ENCODE measurements at regions not wholly inside any gene's neighbourhood (a gene's known extent, or its start where the extent isn't known, plus 50 kb on each side); places are given as distances from the start of the nearest gene placed in this dataset.

- Histone ChIP-seq H3K36me3 (ENCODE audit: control insufficient read depth in 4 of 4, insufficient read depth in 4 of 4, low read length in 3 of 4) (no peaks in the 10 kb centered on the region), H3K27me3 (replicated peaks in 2 of 5; ENCODE audit: control insufficient read depth in 4 of 5, insufficient read depth in 5 of 5, low read length in 4 of 5) (peaks cover 0 to 33% (median 2%) of the 10 kb centered on the region in 5 experiments), H3K27ac (ENCODE audit: insufficient read depth in 1 of 2, low read depth in 1 of 2, low read length in 2 of 2, poor library complexity in 1 of 2, severe bottlenecking in 2 of 2) (no peak overlapping the region), H3K4me3 (ENCODE audit: control insufficient read depth in 1 of 7, extremely low read depth in 1 of 7, insufficient read depth in 4 of 7, low read depth in 2 of 7, low read length in 6 of 7) (no peak overlapping the region), H3K4me1 (ENCODE audit: control extremely low read depth in 1 of 4, control insufficient read depth in 4 of 4, insufficient read depth in 4 of 4, low read length in 3 of 4) (no peaks in the 10 kb centered on the region), H3K9me3 (ENCODE audit: control extremely low read depth in 1 of 5, control insufficient read depth in 4 of 5, insufficient read depth in 2 of 5, low read depth in 1 of 5, low read length in 4 of 5) (peaks cover 0 to 10% (median 4%) of the 10 kb centered on the region in 5 experiments)
- DNase-seq: no peak
- ChIA-PET POLR2A (no interaction called here), CTCF (no interaction called here)
- 97% methylated on average over 34 of the region's 37 CpGs for WGBS (ENCODE audit: insufficient coverage)
These were observed 1227.4 kb downstream of the PCDH17 start for GRCh38 chr13:58858870-58859371.

DNA sequence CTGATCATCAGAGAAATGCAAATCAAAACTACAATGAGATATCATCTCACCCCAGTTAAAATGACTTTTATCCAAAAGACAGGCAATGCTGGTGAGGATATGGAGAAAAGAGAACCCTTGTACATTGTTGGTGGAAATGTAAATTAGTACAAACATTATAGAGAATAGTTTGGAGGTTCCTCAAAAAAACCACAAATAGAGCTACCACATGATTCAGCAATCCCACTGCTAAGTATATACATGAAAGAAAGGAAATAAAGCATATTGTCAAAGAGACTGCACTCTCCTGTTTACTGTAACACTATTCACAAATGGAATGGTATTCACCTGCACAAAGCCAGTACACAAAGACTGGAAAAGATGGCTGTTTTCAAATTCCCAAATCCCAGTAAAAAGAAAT, 1233.7 kb downstream of the PCDH17 start:
- POLR2A ChIA-PET: no interaction called here
- CTCF ChIA-PET: no interaction called here

DNA sequence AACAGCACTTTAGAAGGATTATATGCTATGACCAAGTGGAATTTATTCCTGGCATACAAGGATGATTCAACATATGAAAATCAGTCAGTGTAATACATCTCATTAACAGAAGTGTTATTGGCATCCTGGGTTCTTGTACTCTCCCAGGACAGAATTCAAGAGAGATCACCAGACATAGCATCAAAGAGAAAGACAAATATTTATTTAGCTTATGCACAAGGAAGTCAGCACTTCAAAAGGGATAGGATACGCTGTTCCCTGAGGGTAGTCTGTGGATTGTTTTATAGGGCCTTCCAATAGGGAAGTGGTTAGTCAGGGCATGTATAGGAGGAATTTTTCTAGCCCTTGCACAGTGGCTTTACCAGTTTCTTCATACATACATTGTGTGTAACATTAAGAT, 1238.0 kb downstream of the PCDH17 start:
- WGBS (ENCODE audit: insufficient coverage): no CpG with 5 or more reads among the region's 1 CpG
- no peak overlapping the region for H3K4me3 ChIP-seq (ENCODE audit: control insufficient read depth in 1 of 7, extremely low read depth in 1 of 7, insufficient read depth in 4 of 7, low read depth in 2 of 7, low read length in 6 of 7)
- H3K27me3 ChIP-seq (replicated peaks in 2 of 5; ENCODE audit: control insufficient read depth in 4 of 5, insufficient read depth in 5 of 5, low read length in 4 of 5): peaks cover 0 to under 1% (median 0%) of the 10 kb centered on the region in 5 experiments
- peaks cover 0 to 10% (median 2%) of the 10 kb centered on the region in 5 experiments for H3K9me3 ChIP-seq (ENCODE audit: control extremely low read depth in 1 of 5, control insufficient read depth in 4 of 5, insufficient read depth in 2 of 5, low read depth in 1 of 5, low read length in 4 of 5)
- H3K36me3 ChIP-seq (ENCODE audit: control insufficient read depth in 4 of 4, insufficient read depth in 4 of 4, low read length in 3 of 4): no peaks in the 10 kb centered on the region
- H3K4me1 ChIP-seq (ENCODE audit: control extremely low read depth in 1 of 4, control insufficient read depth in 4 of 4, insufficient read depth in 4 of 4, low read length in 3 of 4): peaks cover 0 to 9% (median 3%) of the 10 kb centered on the region in 4 experiments
- CTCF ChIA-PET: no interaction called here
- no peak for DNase-seq
- POLR2A ChIA-PET: no interaction called here
- no peak overlapping the region for H3K27ac ChIP-seq (ENCODE audit: insufficient read depth in 1 of 2, low read depth in 1 of 2, low read length in 2 of 2, poor library complexity in 1 of 2, severe bottlenecking in 2 of 2)

More for the DNA sequence above, 1233.7 kb downstream of the PCDH17 start:
- peaks cover 0 to 7% (median 0%) of the 10 kb centered on the region in 5 experiments for H3K9me3 ChIP-seq (ENCODE audit: control extremely low read depth in 1 of 5, control insufficient read depth in 4 of 5, insufficient read depth in 2 of 5, low read depth in 1 of 5, low read length in 4 of 5)
- peaks cover 0 to 25% (median 0%) of the 10 kb centered on the region in 5 experiments for H3K27me3 ChIP-seq (replicated peaks in 2 of 5; ENCODE audit: control insufficient read depth in 4 of 5, insufficient read depth in 5 of 5, low read length in 4 of 5)
- H3K36me3 ChIP-seq (ENCODE audit: control insufficient read depth in 4 of 4, insufficient read depth in 4 of 4, low read length in 3 of 4): no peaks in the 10 kb centered on the region
- DNase-seq: peak; percentile 44 to 80 (median 77)
- H3K4me3 ChIP-seq (ENCODE audit: control insufficient read depth in 1 of 7, extremely low read depth in 1 of 7, insufficient read depth in 4 of 7, low read depth in 2 of 7, low read length in 6 of 7): no peak overlapping the region
- H3K27ac ChIP-seq (ENCODE audit: insufficient read depth in 1 of 2, low read depth in 1 of 2, low read length in 2 of 2, poor library complexity in 1 of 2, severe bottlenecking in 2 of 2): no peak overlapping the region
- peaks cover 0 to 9% (median 3%) of the 10 kb centered on the region in 4 experiments for H3K4me1 ChIP-seq (ENCODE audit: control extremely low read depth in 1 of 4, control insufficient read depth in 4 of 4, insufficient read depth in 4 of 4, low read length in 3 of 4)

DNA sequence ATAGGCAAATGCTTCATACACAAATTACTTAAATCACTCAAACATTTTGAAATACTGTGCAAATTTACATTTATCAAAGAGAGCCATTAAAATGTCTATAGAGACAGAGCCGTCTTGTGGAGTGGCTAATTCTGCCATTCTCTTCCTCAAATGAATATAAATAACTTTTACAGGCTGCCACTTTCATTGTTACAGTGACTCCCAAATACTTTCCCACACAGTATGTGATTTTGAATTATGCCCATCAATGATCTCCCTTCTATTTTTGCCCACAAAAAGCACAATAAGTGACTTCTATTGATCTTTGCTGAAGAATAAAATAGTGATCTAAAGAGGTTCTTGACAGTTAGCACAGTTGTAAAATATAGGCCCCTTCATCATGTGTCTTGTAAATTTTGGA, 1244.9 kb downstream of the PCDH17 start:
- Histone ChIP-seq H3K4me1 (ENCODE audit: control extremely low read depth in 1 of 4, control insufficient read depth in 4 of 4, insufficient read depth in 4 of 4, low read length in 3 of 4) (no peaks in the 10 kb centered on the region), H3K4me3 (ENCODE audit: control insufficient read depth in 1 of 7, extremely low read depth in 1 of 7, insufficient read depth in 4 of 7, low read depth in 2 of 7, low read length in 6 of 7) (no peak overlapping the region), H3K27ac (ENCODE audit: insufficient read depth in 1 of 2, low read depth in 1 of 2, low read length in 2 of 2, poor library complexity in 1 of 2, severe bottlenecking in 2 of 2) (no peak overlapping the region), H3K27me3 (replicated peaks in 2 of 5; ENCODE audit: control insufficient read depth in 4 of 5, insufficient read depth in 5 of 5, low read length in 4 of 5) (no peaks in the 10 kb centered on the region), H3K36me3 (ENCODE audit: control insufficient read depth in 4 of 4, insufficient read depth in 4 of 4, low read length in 3 of 4) (no peaks in the 10 kb centered on the region), H3K9me3 (ENCODE audit: control extremely low read depth in 1 of 5, control insufficient read depth in 4 of 5, insufficient read depth in 2 of 5, low read depth in 1 of 5, low read length in 4 of 5) (peaks cover 0 to under 1% (median 0%) of the 10 kb centered on the region in 5 experiments)
- ChIA-PET POLR2A (no interaction called here), CTCF (no interaction called here)
- DNase-seq: no peak
- WGBS (ENCODE audit: insufficient coverage): 80% methylated on average over 1 of the region's 1 CpG

GRCh38 chr13:58879114-58879513, 1247.6 kb downstream of the PCDH17 start:
- ChIA-PET POLR2A (no interaction called here), CTCF (no interaction called here)
- no peaks in the 10 kb centered on the region for H3K36me3 ChIP-seq (ENCODE audit: control insufficient read depth in 4 of 4, insufficient read depth in 4 of 4, low read length in 3 of 4)
- H3K9me3 ChIP-seq (ENCODE audit: control extremely low read depth in 1 of 5, control insufficient read depth in 4 of 5, insufficient read depth in 2 of 5, low read depth in 1 of 5, low read length in 4 of 5): no peaks in the 10 kb centered on the region
- H3K27ac ChIP-seq (ENCODE audit: insufficient read depth in 1 of 2, low read depth in 1 of 2, low read length in 2 of 2, poor library complexity in 1 of 2, severe bottlenecking in 2 of 2): no peak overlapping the region
- no peaks in the 10 kb centered on the region for H3K4me1 ChIP-seq (ENCODE audit: control extremely low read depth in 1 of 4, control insufficient read depth in 4 of 4, insufficient read depth in 4 of 4, low read length in 3 of 4)
- no peak for DNase-seq
- no peak overlapping the region for H3K4me3 ChIP-seq (ENCODE audit: control insufficient read depth in 1 of 7, extremely low read depth in 1 of 7, insufficient read depth in 4 of 7, low read depth in 2 of 7, low read length in 6 of 7)
- H3K27me3 ChIP-seq (replicated peaks in 2 of 5; ENCODE audit: control insufficient read depth in 4 of 5, insufficient read depth in 5 of 5, low read length in 4 of 5): no peaks in the 10 kb centered on the region

DNA sequence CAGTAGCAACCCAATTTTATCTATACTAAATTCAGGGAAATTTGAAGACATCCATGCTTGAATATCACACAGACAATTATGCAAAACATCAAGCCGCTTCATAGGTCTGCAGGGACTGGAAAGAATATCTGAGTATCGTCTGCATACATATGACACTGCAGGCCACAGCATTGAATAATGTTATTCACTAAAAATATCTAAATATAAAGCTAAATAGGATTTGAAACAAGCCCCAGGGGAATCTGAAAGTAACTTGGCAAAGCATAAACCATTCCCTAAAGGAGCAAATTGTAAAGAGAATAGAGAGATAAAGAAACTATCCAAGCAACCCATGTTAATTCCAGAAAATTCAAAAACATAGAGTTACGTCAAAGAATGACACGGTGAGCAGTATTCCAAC, 1251.0 kb downstream of the PCDH17 start:
- Histone ChIP-seq H3K36me3 (ENCODE audit: control insufficient read depth in 4 of 4, insufficient read depth in 4 of 4, low read length in 3 of 4) (no peaks in the 10 kb centered on the region), H3K27ac (ENCODE audit: insufficient read depth in 1 of 2, low read depth in 1 of 2, low read length in 2 of 2, poor library complexity in 1 of 2, severe bottlenecking in 2 of 2) (no peak overlapping the region), H3K4me1 (ENCODE audit: control extremely low read depth in 1 of 4, control insufficient read depth in 4 of 4, insufficient read depth in 4 of 4, low read length in 3 of 4) (no peaks in the 10 kb centered on the region), H3K9me3 (ENCODE audit: control extremely low read depth in 1 of 5, control insufficient read depth in 4 of 5, insufficient read depth in 2 of 5, low read depth in 1 of 5, low read length in 4 of 5) (no peaks in the 10 kb centered on the region), H3K4me3 (ENCODE audit: control insufficient read depth in 1 of 7, extremely low read depth in 1 of 7, insufficient read depth in 4 of 7, low read depth in 2 of 7, low read length in 6 of 7) (no peak overlapping the region), H3K27me3 (replicated peaks in 2 of 5; ENCODE audit: control insufficient read depth in 4 of 5, insufficient read depth in 5 of 5, low read length in 4 of 5) (no peaks in the 10 kb centered on the region)
- DNase-seq: no peak
- CTCF ChIA-PET: no interaction called here
- no CpG with 5 or more reads among the region's 4 CpGs for WGBS (ENCODE audit: insufficient coverage)
- POLR2A ChIA-PET: no interaction called here

DNA sequence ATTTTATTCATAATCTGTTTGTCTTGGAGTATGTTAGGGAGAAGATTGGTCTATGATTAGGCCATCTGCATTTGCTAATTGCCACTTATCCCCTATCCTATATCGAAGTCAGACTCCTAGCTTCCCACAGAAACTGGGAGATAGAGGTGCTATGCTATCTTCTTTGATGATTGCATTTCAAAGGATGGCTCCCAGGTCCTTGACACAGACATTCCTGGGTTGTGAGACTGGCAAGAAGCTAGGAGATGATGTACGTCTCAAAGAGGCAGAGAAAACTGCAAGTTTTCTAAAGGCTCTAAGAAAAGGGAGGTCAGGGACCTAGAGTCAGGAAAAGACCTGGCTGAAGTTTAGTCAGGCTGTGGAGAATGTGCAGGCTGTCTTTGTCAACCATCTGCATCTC, 1251.9 kb downstream of the PCDH17 start:
- Histone ChIP-seq H3K4me3 (ENCODE audit: control insufficient read depth in 1 of 7, extremely low read depth in 1 of 7, insufficient read depth in 4 of 7, low read depth in 2 of 7, low read length in 6 of 7) (no peak overlapping the region), H3K4me1 (ENCODE audit: control extremely low read depth in 1 of 4, control insufficient read depth in 4 of 4, insufficient read depth in 4 of 4, low read length in 3 of 4) (no peaks in the 10 kb centered on the region), H3K27me3 (replicated peaks in 2 of 5; ENCODE audit: control insufficient read depth in 4 of 5, insufficient read depth in 5 of 5, low read length in 4 of 5) (no peaks in the 10 kb centered on the region), H3K27ac (ENCODE audit: insufficient read depth in 1 of 2, low read depth in 1 of 2, low read length in 2 of 2, poor library complexity in 1 of 2, severe bottlenecking in 2 of 2) (no peak overlapping the region), H3K9me3 (ENCODE audit: control extremely low read depth in 1 of 5, control insufficient read depth in 4 of 5, insufficient read depth in 2 of 5, low read depth in 1 of 5, low read length in 4 of 5) (no peaks in the 10 kb centered on the region), H3K36me3 (ENCODE audit: control insufficient read depth in 4 of 4, insufficient read depth in 4 of 4, low read length in 3 of 4) (no peaks in the 10 kb centered on the region)
- ChIA-PET CTCF (interaction anchor here (0.6 kb wide), 1 partner anchor 56 kb away, joined by 3 read pairs; no protein-coding TSS in a partner anchor), POLR2A (no interaction called here)
- DNase-seq: no peak
- WGBS (ENCODE audit: insufficient coverage): 92% methylated on average over 2 of the region's 2 CpGs
